CD4-positive, alpha-beta memory T cell (primary cell): ENCODE measurements at regions not wholly inside any gene's neighbourhood (a gene's known extent, or its start where the extent isn't known, plus 50 kb on each side); places are given as distances from the start of the nearest gene placed in this dataset.

Source experiments
- CTCF ChIA-PET: fragments of 350-600 bp; sonication (Branson Sonifier 250); formaldehyde crosslinking; loops from one replicate; lab custom pipeline; 2021; ENCODE audit warnings: inconsistent platforms; ENCODE audit not compliant: partially characterized antibody; lab: Charles Lee
- POLR2A ChIA-PET: fragments of 350-600 bp; sonication (Branson Sonifier 250); formaldehyde crosslinking; loops from one replicate; lab custom pipeline; 2021; ENCODE audit not compliant: partially characterized antibody; lab: Charles Lee
- DNase-seq, 5 donors: peaks; one replicate each; pipeline versions ENCODE4 v3.0.0 to v3.0.0-alpha.2; 2020 to 2022; ENCODE audit warnings: mixed read lengths in 1 of 5
- H3K27ac ChIP-seq: one replicate; pipeline ENCODE4 v1.7.0; 2013; ENCODE audit warnings: low read depth, low read length
- H3K27me3 ChIP-seq: 2 replicates; pipeline ENCODE4 v1.7.0; 2013; ENCODE audit warnings: mild to moderate bottlenecking, low read length, moderate library complexity; ENCODE audit not compliant: insufficient read depth
- H3K36me3 ChIP-seq: 2 replicates; pipeline ENCODE4 v1.7.0; 2013; ENCODE audit warnings: mild to moderate bottlenecking, low read length, moderate library complexity; ENCODE audit not compliant: insufficient read depth
- H3K4me1 ChIP-seq: 2 replicates; pipeline ENCODE4 v1.7.0; 2013; ENCODE audit warnings: mild to moderate bottlenecking, low read length, moderate library complexity; ENCODE audit not compliant: insufficient read depth
- H3K4me3 ChIP-seq, 2 donors: one replicate each; pipeline ENCODE4 v1.7.0; 2013; ENCODE audit warnings: low read length in 2 of 2, mild to moderate bottlenecking in 1 of 2
- H3K9me3 ChIP-seq, 2 donors: one replicate each; pipeline ENCODE4 v1.7.0; 2013; ENCODE audit warnings: low read length in 2 of 2, control low read depth in 1 of 2; ENCODE audit not compliant: control insufficient read depth in 1 of 2
- H3K27ac Mint-ChIP-seq, 7 donors: one replicate each; pipeline ENCODE4 v1.8.0; 2020 to 2021; ENCODE audit warnings: mixed read lengths in 7 of 7, mild to moderate bottlenecking in 6 of 7, inconsistent platforms in 3 of 7, moderate library complexity in 3 of 7
- H3K27me3 Mint-ChIP-seq, 2 donors: one replicate each; pipeline ENCODE4 v1.8.0; 2020 to 2021; ENCODE audit warnings: mixed read lengths in 2 of 2
- H3K36me3 Mint-ChIP-seq, 2 donors: one replicate each; pipeline ENCODE4 v1.8.0; 2020 to 2021; ENCODE audit warnings: mixed read lengths in 2 of 2, inconsistent platforms in 1 of 2, mild to moderate bottlenecking in 1 of 2
- H3K4me1 Mint-ChIP-seq, 4 donors: one replicate each; pipeline ENCODE4 v1.8.0; 2020 to 2021; ENCODE audit warnings: mixed read lengths in 4 of 4, mild to moderate bottlenecking in 1 of 4
- H3K4me3 Mint-ChIP-seq, 8 donors: one replicate each; pipeline ENCODE4 v1.8.0; 2020 to 2021; ENCODE audit warnings: mixed read lengths in 8 of 8, mild to moderate bottlenecking in 7 of 8, moderate library complexity in 6 of 8, inconsistent platforms in 3 of 8
- H3K9me3 Mint-ChIP-seq, 8 donors: one replicate each; pipeline ENCODE4 v1.8.0; 2020 to 2021; ENCODE audit warnings: mixed read lengths in 8 of 8, mild to moderate bottlenecking in 5 of 8, inconsistent platforms in 3 of 8, moderate library complexity in 1 of 8
- intact Hi-C: fragments of 100-400 bp; cut with micrococcal nuclease; formaldehyde crosslinking; loops from one replicate; pipeline ENCODE4 v1.15.1; 2023

- ChIA-PET CTCF (no interaction called here), POLR2A (no interaction called here)
- Mint-ChIP-seq H3K4me3 (no peak overlapping the region), H3K27ac (no peak overlapping the region), H3K36me3 (no peaks in the 10 kb centered on the region), H3K9me3 (peaks cover 2 to 10% (median 7%) of the 10 kb centered on the region in 8 donors), H3K4me1 (no peaks in the 10 kb centered on the region), H3K27me3 (peaks cover 3 to 27% of the 10 kb centered on the region in 2 donors)
- intact Hi-C loops: no loop called here
- no peak overlapping the region for H3K27ac ChIP-seq
- no peaks in the 10 kb centered on the region for H3K27me3 ChIP-seq
- no peaks in the 10 kb centered on the region for H3K9me3 ChIP-seq
- no peak for DNase-seq
- H3K4me3 ChIP-seq: no peak overlapping the region
- no peaks in the 10 kb centered on the region for H3K36me3 ChIP-seq
- no peaks in the 10 kb centered on the region for H3K4me1 ChIP-seq
These were observed 223.3 kb downstream of the PTPRU start for GRCh38 chr1:29459620-29459945.

DNA sequence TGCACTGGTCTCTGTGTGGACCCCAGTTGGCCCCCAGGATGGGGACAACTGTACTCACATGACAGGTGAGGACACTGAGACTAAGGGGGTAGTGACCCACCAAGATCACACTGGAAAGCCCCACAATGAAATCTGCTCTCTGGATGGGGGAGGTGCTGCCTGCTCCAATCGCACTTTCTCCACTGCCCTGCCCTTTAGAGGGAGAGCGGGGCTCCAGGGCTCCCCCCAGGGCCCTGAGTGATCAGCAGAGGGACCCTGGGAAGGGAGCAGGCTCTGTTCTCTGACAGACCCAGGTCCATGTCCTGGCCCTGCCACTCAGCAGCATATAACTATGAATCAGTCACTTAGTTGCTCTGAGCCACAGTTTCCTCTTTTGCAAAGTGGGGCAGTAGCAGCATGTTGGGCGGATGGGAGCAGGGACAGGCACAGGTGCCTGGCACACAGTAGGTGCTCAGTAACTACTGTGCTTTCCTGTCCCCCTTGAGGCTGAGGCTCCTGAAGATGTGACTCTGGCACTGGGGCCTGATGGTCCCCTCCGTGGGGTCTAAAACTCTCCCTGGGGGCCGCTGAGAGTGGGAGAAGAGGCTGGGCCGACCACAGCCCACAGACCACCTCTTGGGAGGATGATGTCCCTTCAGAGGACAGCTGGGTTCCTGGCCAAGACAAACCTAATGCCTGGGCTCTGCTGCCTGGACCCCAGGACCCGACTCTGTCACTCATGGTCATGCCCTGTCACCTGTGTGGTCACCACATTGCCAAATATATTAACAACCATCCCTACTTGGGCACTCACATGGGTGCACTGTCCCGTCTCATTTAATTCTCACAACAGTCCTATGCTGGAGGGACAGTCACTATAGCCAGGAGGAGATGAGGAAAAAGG, 222.7 kb downstream of the PTPRU start:
- H3K4me3 Mint-ChIP-seq: no peak overlapping the region
- peaks cover 0 to 9% (median 3%) of the 10 kb centered on the region in 8 donors for H3K9me3 Mint-ChIP-seq
- no peak overlapping the region for H3K4me3 ChIP-seq
- no peak overlapping the region for H3K27ac Mint-ChIP-seq
- H3K9me3 ChIP-seq: no peaks in the 10 kb centered on the region
- H3K4me1 Mint-ChIP-seq: no peaks in the 10 kb centered on the region
- no peak overlapping the region for H3K27ac ChIP-seq
- no peaks in the 10 kb centered on the region for H3K27me3 ChIP-seq
- H3K36me3 Mint-ChIP-seq: no peaks in the 10 kb centered on the region
- intact Hi-C loops: no loop called here
- CTCF ChIA-PET: no interaction called here
- H3K27me3 Mint-ChIP-seq: peaks cover 3 to 31% of the 10 kb centered on the region in 2 donors
- no peaks in the 10 kb centered on the region for H3K4me1 ChIP-seq
- POLR2A ChIA-PET: no interaction called here
- no peaks in the 10 kb centered on the region for H3K36me3 ChIP-seq
- DNase-seq: no peak

- no peaks in the 10 kb centered on the region for H3K4me1 ChIP-seq
These were observed 221.4 kb downstream of the PTPRU start for GRCh38 chr1:29457496-29458368.

DNA sequence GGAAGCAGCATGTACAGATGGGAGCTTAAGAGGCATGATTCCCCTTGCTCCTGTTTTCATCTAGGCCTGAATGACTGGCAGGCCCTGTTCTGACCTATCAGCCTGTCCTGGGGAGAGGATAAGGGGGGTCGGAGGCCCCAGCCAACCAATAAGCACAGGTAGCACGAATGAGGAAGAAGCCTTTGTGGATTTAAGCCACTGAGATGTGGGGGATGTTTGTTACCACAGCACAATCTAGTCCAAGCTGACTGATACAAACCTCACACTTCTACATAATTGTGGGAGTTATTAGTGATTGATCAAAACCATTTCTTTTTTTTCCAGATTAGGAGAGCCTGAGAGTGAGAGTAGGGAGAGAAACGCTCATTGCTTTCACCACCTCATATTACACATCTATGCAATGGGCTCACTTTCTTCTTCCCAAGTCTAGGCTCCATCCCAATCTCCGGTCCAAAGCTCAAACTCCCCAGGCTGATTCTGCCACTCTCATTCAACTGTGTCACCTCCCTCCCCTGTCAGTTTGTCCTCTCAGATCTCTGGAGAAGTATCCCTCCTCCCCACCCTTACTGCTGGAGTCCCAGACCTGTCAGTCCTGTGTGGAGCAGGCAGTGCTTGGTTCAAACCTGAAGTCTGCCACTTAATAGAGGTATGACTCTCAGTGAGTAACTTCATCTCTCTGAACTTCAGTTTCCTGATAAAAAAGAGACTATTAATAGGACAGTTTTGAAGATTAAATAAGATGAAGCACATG, 220.5 kb downstream of the PTPRU start:
- no peak overlapping the region for H3K4me3 Mint-ChIP-seq
- no peaks in the 10 kb centered on the region for H3K4me1 Mint-ChIP-seq
- Histone ChIP-seq H3K9me3 (no peaks in the 10 kb centered on the region), H3K36me3 (no peaks in the 10 kb centered on the region), H3K4me1 (no peaks in the 10 kb centered on the region), H3K4me3 (no peak overlapping the region), H3K27me3 (no peaks in the 10 kb centered on the region), H3K27ac (no peak overlapping the region)
- peaks cover 3 to 33% of the 10 kb centered on the region in 2 donors for H3K27me3 Mint-ChIP-seq
- no peak overlapping the region for H3K27ac Mint-ChIP-seq
- H3K9me3 Mint-ChIP-seq: peaks cover 0 to 5% (median 1%) of the 10 kb centered on the region in 8 donors
- intact Hi-C loops: no loop called here
- ChIA-PET POLR2A (no interaction called here), CTCF (interaction anchor here (0.6 kb wide), 1 partner anchor 725 kb away, joined by 5 read pairs; no protein-coding TSS in a partner anchor)
- H3K36me3 Mint-ChIP-seq: no peaks in the 10 kb centered on the region
- DNase-seq: no peak

More at GRCh38 chr1:29457496-29458368, 221.4 kb downstream of the PTPRU start:
- ChIA-PET POLR2A (no interaction called here), CTCF (no interaction called here)
- H3K4me3 ChIP-seq: no peak overlapping the region
- Mint-ChIP-seq H3K4me3 (no peak overlapping the region), H3K27me3 (peaks cover 3 to 35% of the 10 kb centered on the region in 2 donors), H3K4me1 (no peaks in the 10 kb centered on the region), H3K27ac (peak overlapping the region in 1 of 7 donors; percentile 58), H3K36me3 (no peaks in the 10 kb centered on the region), H3K9me3 (peaks cover 0 to 5% (median 1%) of the 10 kb centered on the region in 8 donors)
- H3K9me3 ChIP-seq: no peaks in the 10 kb centered on the region
- no peaks in the 10 kb centered on the region for H3K36me3 ChIP-seq
- intact Hi-C loops: no loop called here
- H3K27me3 ChIP-seq: no peaks in the 10 kb centered on the region
- DNase-seq: no peak
- H3K27ac ChIP-seq: no peak overlapping the region

GRCh38 chr1:29455781-29456180, 219.5 kb downstream of the PTPRU start:
- Mint-ChIP-seq H3K27me3 (peaks cover 3 to 34% of the 10 kb centered on the region in 2 donors), H3K9me3 (peaks cover 0 to 5% (median 1%) of the 10 kb centered on the region in 8 donors), H3K4me3 (no peak overlapping the region), H3K4me1 (no peaks in the 10 kb centered on the region), H3K36me3 (no peaks in the 10 kb centered on the region), H3K27ac (no peak overlapping the region)
- ChIA-PET CTCF (no interaction called here), POLR2A (no interaction called here)
- Histone ChIP-seq H3K9me3 (no peaks in the 10 kb centered on the region), H3K27ac (no peak overlapping the region), H3K27me3 (no peaks in the 10 kb centered on the region), H3K4me1 (no peaks in the 10 kb centered on the region), H3K4me3 (no peak overlapping the region), H3K36me3 (no peaks in the 10 kb centered on the region)
- DNase-seq: no peak
- intact Hi-C loops: no loop called here

- peaks cover 0 to 5% (median under 1%) of the 10 kb centered on the region in 8 donors for H3K9me3 Mint-ChIP-seq
- POLR2A ChIA-PET: no interaction called here
- no peak overlapping the region for H3K4me3 Mint-ChIP-seq
- intact Hi-C loops: no loop called here
- Histone ChIP-seq H3K27ac (no peak overlapping the region), H3K9me3 (no peaks in the 10 kb centered on the region), H3K4me1 (no peaks in the 10 kb centered on the region), H3K27me3 (no peaks in the 10 kb centered on the region), H3K4me3 (no peak overlapping the region), H3K36me3 (no peaks in the 10 kb centered on the region)
- H3K4me1 Mint-ChIP-seq: no peaks in the 10 kb centered on the region
- H3K36me3 Mint-ChIP-seq: no peaks in the 10 kb centered on the region
- peaks cover 2 to 31% of the 10 kb centered on the region in 2 donors for H3K27me3 Mint-ChIP-seq
- DNase-seq: no peak
- CTCF ChIA-PET: no interaction called here
- H3K27ac Mint-ChIP-seq: no peak overlapping the region
These were observed 218.5 kb downstream of the PTPRU start for GRCh38 chr1:29454616-29455380.
